GM12878 (cell line): ENCODE measurements at regions not wholly inside any gene's neighbourhood (a gene's known extent, or its start where the extent isn't known, plus 50 kb on each side); places are given as distances from the start of the nearest gene placed in this dataset.

Source experiments
- ATAC-seq: fragments of 200-7000 bp; cut with Tn5 transposase; 3 replicates; pipeline ENCODE4 v1.9.1; 2020; ENCODE audit warnings: mild to moderate bottlenecking, moderate library complexity
- BruUV-seq: library from RNA; stranded (reverse); fragments of 400-500 nt; replicated peaks from 2 replicates; lab custom pipeline; 2021; lab: Mats Ljungman, UMichigan
- CTCF ChIA-PET: fragments of 300-600 bp; sonication (Branson Sonifier 250); formaldehyde crosslinking; extraction: SDS; loops from one replicate; lab custom pipeline; 2021; ENCODE audit warnings: inconsistent platforms; lab: Yijun Ruan, JAX
- POLR2A ChIA-PET: fragments of 350-600 bp; formaldehyde crosslinking; extraction: SDS; loops from one replicate; lab custom pipeline; 2021; ENCODE audit warnings: inconsistent platforms; lab: Charles Lee
- RAD21 ChIA-PET: fragments of 300-600 bp; sonication (Branson Sonifier 250); formaldehyde crosslinking; loops from one replicate; lab custom pipeline; 2023; ENCODE audit warnings: antibody characterized with exemption; ENCODE audit not compliant: unreplicated experiment; lab: Charles Lee
- SMC1A ChIA-PET: fragments of 300-600 bp; sonication (Branson Sonifier 250); formaldehyde crosslinking; loops from one replicate; lab custom pipeline; 2023; ENCODE audit not compliant: unreplicated experiment, uncharacterized antibody; lab: Charles Lee
- DNase-seq: peaks from one replicate; pipeline ENCODE4 v3.0.0-alpha.2; 2011; ENCODE audit warnings: low read depth, low spot score
- FAIRE-seq: peaks from 3 replicates; lab custom pipeline; 2011; peaks lifted over from hg19 to GRCh38; lab: Jason Lieb, UNC
- H2AFZ ChIP-seq: 2 replicates; pipeline ENCODE4 v1.6.0; 2011; ENCODE audit warnings: low read depth, low read length, control low read depth; ENCODE audit not compliant: control insufficient read depth
- H3K27ac ChIP-seq: 2 replicates; pipeline ENCODE4 v1.5.1; 2011; ENCODE audit warnings: control low read depth; ENCODE audit not compliant: control insufficient read depth, insufficient read depth
- H3K27me3 ChIP-seq, 2 experiments: replicated peaks in 1 of 2; 2 replicates each; pipeline versions ENCODE4 v1.6.0 to v1.6.1; 2011; ENCODE audit warnings: low read length in 1 of 2; ENCODE audit not compliant: control insufficient read depth in 2 of 2, insufficient read depth in 2 of 2
- H3K36me3 ChIP-seq, 2 experiments: 2 replicates each; pipeline ENCODE4 v1.5.1; 2011; ENCODE audit warnings: low read length in 1 of 2; ENCODE audit not compliant: control insufficient read depth in 2 of 2, insufficient read depth in 2 of 2
- H3K4me1 ChIP-seq: 2 replicates; pipeline ENCODE4 v1.6.1; 2011; ENCODE audit warnings: mild to moderate bottlenecking, low read length, moderate library complexity, mixed read lengths; ENCODE audit not compliant: control insufficient read depth, insufficient read depth
- H3K4me2 ChIP-seq: 2 replicates; pipeline ENCODE4 v1.6.0; 2011; ENCODE audit warnings: control low read depth; ENCODE audit not compliant: control insufficient read depth, insufficient read depth
- H3K4me3 ChIP-seq: fragments of 200-600 bp; sonication (generic); 2 replicates; pipeline ENCODE4 v1.5.1; 2016
- H3K79me2 ChIP-seq: 2 replicates; pipeline ENCODE4 v1.6.0; 2011; ENCODE audit warnings: low read length; ENCODE audit not compliant: control insufficient read depth, insufficient read depth
- H3K9ac ChIP-seq: 2 replicates; pipeline ENCODE4 v1.8.0; 2011; ENCODE audit warnings: low read length, control low read depth, mixed read lengths; ENCODE audit not compliant: control insufficient read depth, insufficient read depth
- H3K9me3 ChIP-seq: replicated peaks from 3 replicates; pipeline ENCODE4 v1.5.1; 2011; ENCODE audit warnings: mild to moderate bottlenecking, low read length; ENCODE audit not compliant: control insufficient read depth, insufficient read depth
- H4K20me1 ChIP-seq: 2 replicates; pipeline ENCODE4 v1.6.0; 2011; ENCODE audit not compliant: control insufficient read depth, insufficient read depth
- BACH1 ChIP-seq: fragments of 450-650 bp; IDR thresholded peaks from 2 replicates; pipeline ENCODE4 v1.6.1; 2017; ENCODE audit warnings: mild to moderate bottlenecking, borderline replicate concordance
- CBFB ChIP-seq: IDR thresholded peaks from 2 replicates; pipeline ENCODE4 v1.6.1; 2016; ENCODE audit warnings: antibody characterized with exemption, low read depth
- CEBPB ChIP-seq, 2 experiments: fragments of 150-350 bp in 1 of 2; IDR thresholded peaks; 2 replicates each; pipeline ENCODE4 v1.6.1; 2012 to 2014; ENCODE audit warnings: low read depth in 2 of 2, low read length in 2 of 2, borderline replicate concordance in 1 of 2, inconsistent platforms in 1 of 2
- DPF2 ChIP-seq: fragments of 450-650 bp; IDR thresholded peaks from 2 replicates; pipeline ENCODE4 v1.6.1; 2017; ENCODE audit warnings: mild to moderate bottlenecking
- HDAC6 ChIP-seq: fragments of 200-600 bp; sonication (generic); IDR thresholded peaks from one replicate; pipeline ENCODE4 v1.8.0; 2017; ENCODE audit warnings: antibody characterized with exemption; ENCODE audit not compliant: unreplicated experiment
- MXI1 ChIP-seq: fragments of 150-350 bp; IDR thresholded peaks from 2 replicates; pipeline ENCODE4 v1.6.1; 2011; ENCODE audit warnings: low read depth, mild to moderate bottlenecking, inconsistent platforms, low read length, improper control_type of control experiment
- RAD21 ChIP-seq: IDR thresholded peaks from 2 replicates; pipeline ENCODE4 v1.6.1; 2011; ENCODE audit warnings: mild to moderate bottlenecking, low read depth, low read length, moderate library complexity; ENCODE audit not compliant: insufficient read depth
- RB1 ChIP-seq: fragments of 450-650 bp; formaldehyde crosslinking; IDR thresholded peaks from 2 replicates; pipeline ENCODE4 v1.6.1; 2017; ENCODE audit warnings: mild to moderate bottlenecking, borderline replicate concordance
- SREBF1 ChIP-seq: IDR thresholded peaks from 2 replicates; pipeline ENCODE4 v1.6.1; 2012; ENCODE audit warnings: mild to moderate bottlenecking, low read length
- SREBF2 ChIP-seq: IDR thresholded peaks from 2 replicates; pipeline ENCODE4 v1.6.1; 2012; ENCODE audit warnings: mild to moderate bottlenecking, low read length
- TAF1 ChIP-seq: IDR thresholded peaks from 2 replicates; pipeline ENCODE4 v1.6.1; 2011; ENCODE audit warnings: mild to moderate bottlenecking, low read depth, low read length, borderline replicate concordance
- WRNIP1 ChIP-seq: IDR thresholded peaks from 2 replicates; pipeline ENCODE4 v1.6.1; 2011; ENCODE audit warnings: low read depth, low read length, improper control_type of control experiment, borderline replicate concordance
- WGBS: methylation state at CpG from one replicate; pipeline ENCODE4 v1.1.6; 2016; ENCODE audit warnings: low lambda C conversion rate; ENCODE audit not compliant: insufficient replicate concordance, insufficient coverage; ENCODE audit errors: missing lambda C conversion rate; 5-methylcytosine and 5-hydroxymethylcytosine counted together
- in situ Hi-C: fragments of 300-500 bp; cut with MboI; formaldehyde crosslinking; loops from 9 replicates; pipeline ENCODE4 v1.14.3; 2018; ENCODE audit warnings: mixed read lengths
- intact Hi-C: fragments of 100-400 bp; cut with micrococcal nuclease; formaldehyde crosslinking; loops from one replicate; pipeline ENCODE4 v1.14.2; 2022; ENCODE audit not compliant: unreplicated experiment
- TF ChIP-seq, protein P1 (sequence below): fragments of 450-650 bp; formaldehyde crosslinking; IDR thresholded peaks from 2 replicates; pipeline ENCODE4 v1.4.0; 2020; ENCODE audit warnings: mild to moderate bottlenecking, moderate library complexity
- TF ChIP-seq, protein P2 (sequence below): IDR thresholded peaks from 2 replicates; pipeline ENCODE4 v1.6.1; 2011; ENCODE audit warnings: mild to moderate bottlenecking, low read depth, low read length, moderate library complexity; ENCODE audit not compliant: insufficient replicate concordance
- TF ChIP-seq, protein P3 (sequence below): fragments of 450-650 bp; conservative IDR thresholded peaks from 2 replicates; pipeline ENCODE4 v1.6.1; 2017; ENCODE audit warnings: mild to moderate bottlenecking, moderate library complexity
- TF ChIP-seq, protein P4 (sequence below): IDR thresholded peaks from 2 replicates; pipeline ENCODE4 v1.6.1; 2012; ENCODE audit warnings: low read depth, low read length, improper control_type of control experiment

DNA sequence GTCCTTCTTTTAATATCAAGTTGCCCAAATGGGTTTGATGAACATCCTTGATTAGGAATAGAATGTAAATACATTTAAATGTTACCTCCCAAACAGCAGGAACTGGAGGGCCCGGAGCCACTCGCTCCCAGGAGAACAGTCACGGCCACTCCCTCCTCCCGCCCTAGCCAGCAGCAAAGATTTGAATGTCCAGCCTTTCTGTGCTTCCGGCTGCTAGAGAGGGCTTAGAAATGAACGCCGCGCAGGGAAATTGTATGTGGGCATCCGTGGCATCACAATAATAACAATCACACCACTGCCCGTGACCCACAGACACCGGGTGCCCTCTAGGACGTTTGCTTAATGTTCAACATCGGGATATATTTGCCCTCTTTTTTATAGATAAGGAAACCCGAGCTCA is 164.9 kb upstream of the SALL3 start:
- 39% methylated on average over 14 of the region's 14 CpGs for WGBS
- CTCF ChIA-PET = no interaction called here
- Histone ChIP-seq H2AFZ (no peak overlapping the region), H3K9me3 (no peaks in the 10 kb centered on the region; the same call in 2 of the 3 replicates), H3K27ac (no peak overlapping the region), H4K20me1 (no peaks in the 10 kb centered on the region), H3K4me2 (no peak overlapping the region), H3K27me3 (no peaks in the 10 kb centered on the region), H3K4me1 (no peaks in the 10 kb centered on the region), H3K4me3 (no peak overlapping the region), H3K9ac (no peak overlapping the region), H3K36me3 (no peaks in the 10 kb centered on the region), H3K79me2 (no peaks in the 10 kb centered on the region)
- FAIRE-seq (no peak), DNase-seq (no peak), ATAC-seq (no peak)
- SMC1A ChIA-PET = no interaction called here
- no TSS peak for BruUV-seq
- RAD21 ChIA-PET = no interaction called here
- intact Hi-C loops (no loop called here), in situ Hi-C loops (no loop called here)
- POLR2A ChIA-PET = no interaction called here
- no peak for TF ChIP-seq TAF1
- no peak for TF ChIP-seq RAD21
- TF ChIP-seq MXI1 = no peak
- TF ChIP-seq CBFB = no peak
- no peak for TF ChIP-seq DPF2
- TF ChIP-seq, protein P1, sequence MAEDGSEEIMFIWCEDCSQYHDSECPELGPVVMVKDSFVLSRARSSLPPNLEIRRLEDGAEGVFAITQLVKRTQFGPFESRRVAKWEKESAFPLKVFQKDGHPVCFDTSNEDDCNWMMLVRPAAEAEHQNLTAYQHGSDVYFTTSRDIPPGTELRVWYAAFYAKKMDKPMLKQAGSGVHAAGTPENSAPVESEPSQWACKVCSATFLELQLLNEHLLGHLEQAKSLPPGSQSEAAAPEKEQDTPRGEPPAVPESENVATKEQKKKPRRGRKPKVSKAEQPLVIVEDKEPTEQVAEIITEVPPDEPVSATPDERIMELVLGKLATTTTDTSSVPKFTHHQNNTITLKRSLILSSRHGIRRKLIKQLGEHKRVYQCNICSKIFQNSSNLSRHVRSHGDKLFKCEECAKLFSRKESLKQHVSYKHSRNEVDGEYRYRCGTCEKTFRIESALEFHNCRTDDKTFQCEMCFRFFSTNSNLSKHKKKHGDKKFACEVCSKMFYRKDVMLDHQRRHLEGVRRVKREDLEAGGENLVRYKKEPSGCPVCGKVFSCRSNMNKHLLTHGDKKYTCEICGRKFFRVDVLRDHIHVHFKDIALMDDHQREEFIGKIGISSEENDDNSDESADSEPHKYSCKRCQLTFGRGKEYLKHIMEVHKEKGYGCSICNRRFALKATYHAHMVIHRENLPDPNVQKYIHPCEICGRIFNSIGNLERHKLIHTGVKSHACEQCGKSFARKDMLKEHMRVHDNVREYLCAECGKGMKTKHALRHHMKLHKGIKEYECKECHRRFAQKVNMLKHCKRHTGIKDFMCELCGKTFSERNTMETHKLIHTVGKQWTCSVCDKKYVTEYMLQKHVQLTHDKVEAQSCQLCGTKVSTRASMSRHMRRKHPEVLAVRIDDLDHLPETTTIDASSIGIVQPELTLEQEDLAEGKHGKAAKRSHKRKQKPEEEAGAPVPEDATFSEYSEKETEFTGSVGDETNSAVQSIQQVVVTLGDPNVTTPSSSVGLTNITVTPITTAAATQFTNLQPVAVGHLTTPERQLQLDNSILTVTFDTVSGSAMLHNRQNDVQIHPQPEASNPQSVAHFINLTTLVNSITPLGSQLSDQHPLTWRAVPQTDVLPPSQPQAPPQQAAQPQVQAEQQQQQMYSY (CRISPR knock-in tag) = no peak
- TF ChIP-seq, protein P2, sequence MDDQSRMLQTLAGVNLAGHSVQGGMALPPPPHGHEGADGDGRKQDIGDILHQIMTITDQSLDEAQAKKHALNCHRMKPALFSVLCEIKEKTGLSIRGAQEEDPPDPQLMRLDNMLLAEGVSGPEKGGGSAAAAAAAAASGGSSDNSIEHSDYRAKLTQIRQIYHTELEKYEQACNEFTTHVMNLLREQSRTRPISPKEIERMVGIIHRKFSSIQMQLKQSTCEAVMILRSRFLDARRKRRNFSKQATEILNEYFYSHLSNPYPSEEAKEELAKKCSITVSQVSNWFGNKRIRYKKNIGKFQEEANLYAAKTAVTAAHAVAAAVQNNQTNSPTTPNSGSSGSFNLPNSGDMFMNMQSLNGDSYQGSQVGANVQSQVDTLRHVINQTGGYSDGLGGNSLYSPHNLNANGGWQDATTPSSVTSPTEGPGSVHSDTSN = no peak
- no peak for TF ChIP-seq SREBF2
- no peak for TF ChIP-seq SREBF1
- TF ChIP-seq, protein P3, sequence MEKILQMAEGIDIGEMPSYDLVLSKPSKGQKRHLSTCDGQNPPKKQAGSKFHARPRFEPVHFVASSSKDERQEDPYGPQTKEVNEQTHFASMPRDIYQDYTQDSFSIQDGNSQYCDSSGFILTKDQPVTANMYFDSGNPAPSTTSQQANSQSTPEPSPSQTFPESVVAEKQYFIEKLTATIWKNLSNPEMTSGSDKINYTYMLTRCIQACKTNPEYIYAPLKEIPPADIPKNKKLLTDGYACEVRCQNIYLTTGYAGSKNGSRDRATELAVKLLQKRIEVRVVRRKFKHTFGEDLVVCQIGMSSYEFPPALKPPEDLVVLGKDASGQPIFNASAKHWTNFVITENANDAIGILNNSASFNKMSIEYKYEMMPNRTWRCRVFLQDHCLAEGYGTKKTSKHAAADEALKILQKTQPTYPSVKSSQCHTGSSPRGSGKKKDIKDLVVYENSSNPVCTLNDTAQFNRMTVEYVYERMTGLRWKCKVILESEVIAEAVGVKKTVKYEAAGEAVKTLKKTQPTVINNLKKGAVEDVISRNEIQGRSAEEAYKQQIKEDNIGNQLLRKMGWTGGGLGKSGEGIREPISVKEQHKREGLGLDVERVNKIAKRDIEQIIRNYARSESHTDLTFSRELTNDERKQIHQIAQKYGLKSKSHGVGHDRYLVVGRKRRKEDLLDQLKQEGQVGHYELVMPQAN = no peak
- no peak for TF ChIP-seq BACH1
- no peak for TF ChIP-seq WRNIP1
- TF ChIP-seq, protein P4, sequence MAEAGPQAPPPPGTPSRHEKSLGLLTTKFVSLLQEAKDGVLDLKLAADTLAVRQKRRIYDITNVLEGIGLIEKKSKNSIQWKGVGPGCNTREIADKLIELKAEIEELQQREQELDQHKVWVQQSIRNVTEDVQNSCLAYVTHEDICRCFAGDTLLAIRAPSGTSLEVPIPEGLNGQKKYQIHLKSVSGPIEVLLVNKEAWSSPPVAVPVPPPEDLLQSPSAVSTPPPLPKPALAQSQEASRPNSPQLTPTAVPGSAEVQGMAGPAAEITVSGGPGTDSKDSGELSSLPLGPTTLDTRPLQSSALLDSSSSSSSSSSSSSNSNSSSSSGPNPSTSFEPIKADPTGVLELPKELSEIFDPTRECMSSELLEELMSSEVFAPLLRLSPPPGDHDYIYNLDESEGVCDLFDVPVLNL = no peak
- TF ChIP-seq RB1 = no peak
- no peak for TF ChIP-seq HDAC6
- TF ChIP-seq CEBPB (IDR thresholded peaks at IDR 0.05; ENCODE audit: borderline replicate concordance in 1 of 2, low read depth in 2 of 2, low read length in 2 of 2) = no peak
